DMS 273 (cell line): ENCODE measurements at regions not wholly inside any gene's neighbourhood (a gene's known extent, or its start where the extent isn't known, plus 50 kb on each side); places are given as distances from the start of the nearest gene placed in this dataset.
A peak's percentile ranks its signal among the peaks of the same experiment; 100 is the strongest.
"Not testable (repeated sequence)": the region's sequence is repeated elsewhere in the genome, so short reads cannot be mapped to it uniquely, and the experiment has no call there.

Experiments used
- DNase-seq: peaks from one replicate; lab custom pipeline; 2025; ENCODE audit not compliant: unreplicated experiment; lab: John Stamatoyannopoulos, UW

- peak; percentile 52 for DNase-seq
Observed at GRCh38 chr4:154982187-154983047, 201.3 kb downstream of the RBM46 start.

GRCh38 chr4:154983714-154984113, 202.6 kb downstream of the RBM46 start:
- no peak for DNase-seq

- DNase-seq = no peak
Observed at GRCh38 chr4:154984148-154984547, 203.1 kb downstream of the RBM46 start.

GRCh38 chr4:154984616-154985015, 203.5 kb downstream of the RBM46 start:
- no peak for DNase-seq

- no peak for DNase-seq
Observed at GRCh38 chr4:154985673-154986072, 204.6 kb downstream of the RBM46 start.

- DNase-seq = no peak
Observed at GRCh38 chr4:154988511-154988910, 207.4 kb downstream of the RBM46 start.

GRCh38 chr4:154989511-154989910, 208.4 kb downstream of the RBM46 start:
- DNase-seq = no peak

- not testable (repeated sequence) for DNase-seq
Observed at GRCh38 chr4:154997866-154998265, 210.6 kb upstream of the NPY2R start.

GRCh38 chr4:154998284-154998683, 210.2 kb upstream of the NPY2R start:
- DNase-seq = no peak

GRCh38 chr4:154998773-154999172, 209.7 kb upstream of the NPY2R start:
- DNase-seq = no peak

GRCh38 chr4:154999950-155000578, 208.4 kb upstream of the NPY2R start:
- no peak for DNase-seq

- DNase-seq = no peak
Observed at GRCh38 chr4:155001251-155001650, 207.2 kb upstream of the NPY2R start.

- no peak for DNase-seq
Observed at GRCh38 chr4:155005395-155006090, 202.9 kb upstream of the NPY2R start.

- DNase-seq = no peak
Observed at GRCh38 chr4:155007660-155008176, 200.7 kb upstream of the NPY2R start.

GRCh38 chr4:155008389-155008788, 200.0 kb upstream of the NPY2R start:
- no peak for DNase-seq

GRCh38 chr4:155009288-155009687, 199.1 kb upstream of the NPY2R start:
- no peak for DNase-seq

GRCh38 chr4:155010376-155010775, 198.1 kb upstream of the NPY2R start:
- DNase-seq = no peak

GRCh38 chr4:155011163-155011780, 197.2 kb upstream of the NPY2R start:
- no peak for DNase-seq

- no peak for DNase-seq
Observed at GRCh38 chr4:155012469-155012868, 196.0 kb upstream of the NPY2R start.

GRCh38 chr4:155017426-155017825, 191.0 kb upstream of the NPY2R start:
- DNase-seq = no peak

GRCh38 chr4:155025762-155026457, 182.5 kb upstream of the NPY2R start:
- DNase-seq = peak; percentile 47
